HG02798 (cell line): ENCODE measurements at regions not wholly inside any gene's neighbourhood (a gene's known extent, or its start where the extent isn't known, plus 50 kb on each side); places are given as distances from the start of the nearest gene placed in this dataset.

ENCODE experiments used
- ATAC-seq: cut with Tn5 transposase; IDR thresholded peaks from one replicate; pipeline ENCODE4 v1.9.1; 2021; ENCODE audit warnings: mild to moderate bottlenecking; ENCODE audit not compliant: unreplicated experiment, poor library complexity

GRCh38 chr10:21184984-21185383 is 287.9 kb upstream of the NEBL start:
- no peak for ATAC-seq

- ATAC-seq, result no peak
These were observed 287.1 kb upstream of the NEBL start for GRCh38 chr10:21184216-21184615.

GRCh38 chr10:21183025-21183424 is 285.9 kb upstream of the NEBL start:
- ATAC-seq, result no peak

- no peak for ATAC-seq
These were observed 284.3 kb upstream of the NEBL start for GRCh38 chr10:21181451-21181850.

GRCh38 chr10:21180604-21181003 is 283.5 kb upstream of the NEBL start:
- no peak for ATAC-seq

GRCh38 chr10:21176934-21177480 is 279.9 kb upstream of the NEBL start:
- ATAC-seq, result no peak

GRCh38 chr10:21175797-21176196 is 278.7 kb upstream of the NEBL start:
- no peak for ATAC-seq

- ATAC-seq, result peak; percentile 14
These were observed 277.8 kb upstream of the NEBL start for GRCh38 chr10:21174715-21175495.

GRCh38 chr10:21173802-21174714 is 276.9 kb upstream of the NEBL start:
- peak; percentile 52 for ATAC-seq

GRCh38 chr10:21172930-21173801 is 276.1 kb upstream of the NEBL start:
- no peak for ATAC-seq

- ATAC-seq, result no peak
These were observed 275.4 kb upstream of the NEBL start for GRCh38 chr10:21172542-21172929.

- ATAC-seq, result no peak
These were observed 274.9 kb upstream of the NEBL start for GRCh38 chr10:21171936-21172541.

- ATAC-seq, result no peak
These were observed 274.3 kb upstream of the NEBL start for GRCh38 chr10:21171197-21171935.

- ATAC-seq, result no peak
These were observed 273.1 kb upstream of the NEBL start for GRCh38 chr10:21170216-21170615.

GRCh38 chr10:21169271-21169670 is 272.2 kb upstream of the NEBL start:
- ATAC-seq, result no peak

- ATAC-seq, result no peak
These were observed 270.3 kb upstream of the NEBL start for GRCh38 chr10:21167288-21168010.

GRCh38 chr10:21166557-21167287 is 269.6 kb upstream of the NEBL start:
- no peak for ATAC-seq

GRCh38 chr10:21165489-21165888 is 268.4 kb upstream of the NEBL start:
- ATAC-seq, result no peak
